ENCODE measurements at regions not wholly inside any gene's neighbourhood (a gene's known extent, or its start where the extent isn't known, plus 50 kb on each side); places are given as distances from the start of the nearest gene placed in this dataset.
A peak's percentile ranks its signal among the peaks of the same experiment; 100 is the strongest.

DNA sequence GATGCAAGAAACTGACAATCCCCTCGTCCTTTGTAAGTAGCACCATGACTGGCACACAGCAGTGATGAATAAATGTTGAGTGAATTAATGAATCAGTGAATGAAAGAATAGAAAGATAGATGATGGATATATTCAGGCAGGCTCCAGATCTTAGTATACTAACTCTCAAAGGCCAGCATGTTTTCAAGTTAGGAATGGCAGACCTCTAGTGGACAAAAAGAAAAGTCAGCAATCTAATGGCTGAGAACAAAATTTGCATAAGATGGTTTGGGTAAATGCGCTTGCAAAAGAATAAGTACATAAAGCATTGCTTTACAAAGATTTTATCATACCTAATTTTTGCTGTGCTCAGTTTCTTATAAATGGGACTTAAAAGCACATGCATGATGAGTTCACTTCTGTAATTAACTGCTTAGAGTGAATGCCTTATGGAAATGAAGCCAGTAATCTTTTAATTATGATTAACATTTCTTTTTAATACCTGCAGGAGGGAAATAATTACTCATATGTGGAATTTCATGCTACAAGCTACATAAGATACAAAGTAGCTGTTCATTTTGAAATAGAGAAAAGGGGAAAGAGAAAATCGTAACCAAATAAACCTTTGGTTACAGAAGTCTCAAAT, 126.9 kb upstream of the GPRIN3 start:
- peak; percentile 43 for FAIRE-seq
- DNase-seq (ENCODE audit: low read depth, low spot score): peak; percentile 2

DNA sequence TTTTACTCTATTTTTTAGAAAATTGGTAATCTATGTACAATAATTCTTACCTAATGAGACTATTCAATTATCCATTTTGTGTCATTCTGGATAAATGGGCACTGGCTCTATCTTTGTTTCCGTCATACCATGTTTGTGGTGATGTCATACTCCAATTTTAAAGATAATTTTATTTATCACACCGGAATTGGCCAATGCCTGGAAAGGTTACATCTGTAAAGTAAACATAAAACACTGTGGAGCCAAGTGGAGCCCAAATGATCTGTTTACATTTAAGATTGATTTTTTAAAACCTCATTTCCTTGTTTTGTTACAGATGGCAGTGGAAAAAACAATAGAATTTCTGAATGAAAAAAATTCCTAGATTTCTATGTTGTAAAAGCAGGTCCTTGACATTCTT, 120.2 kb upstream of the GPRIN3 start:
- no peak for TF ChIP-seq EZH2 (IDR thresholded peaks at IDR 0.05; ENCODE audit: low read length)
- TF ChIP-seq, protein P1, sequence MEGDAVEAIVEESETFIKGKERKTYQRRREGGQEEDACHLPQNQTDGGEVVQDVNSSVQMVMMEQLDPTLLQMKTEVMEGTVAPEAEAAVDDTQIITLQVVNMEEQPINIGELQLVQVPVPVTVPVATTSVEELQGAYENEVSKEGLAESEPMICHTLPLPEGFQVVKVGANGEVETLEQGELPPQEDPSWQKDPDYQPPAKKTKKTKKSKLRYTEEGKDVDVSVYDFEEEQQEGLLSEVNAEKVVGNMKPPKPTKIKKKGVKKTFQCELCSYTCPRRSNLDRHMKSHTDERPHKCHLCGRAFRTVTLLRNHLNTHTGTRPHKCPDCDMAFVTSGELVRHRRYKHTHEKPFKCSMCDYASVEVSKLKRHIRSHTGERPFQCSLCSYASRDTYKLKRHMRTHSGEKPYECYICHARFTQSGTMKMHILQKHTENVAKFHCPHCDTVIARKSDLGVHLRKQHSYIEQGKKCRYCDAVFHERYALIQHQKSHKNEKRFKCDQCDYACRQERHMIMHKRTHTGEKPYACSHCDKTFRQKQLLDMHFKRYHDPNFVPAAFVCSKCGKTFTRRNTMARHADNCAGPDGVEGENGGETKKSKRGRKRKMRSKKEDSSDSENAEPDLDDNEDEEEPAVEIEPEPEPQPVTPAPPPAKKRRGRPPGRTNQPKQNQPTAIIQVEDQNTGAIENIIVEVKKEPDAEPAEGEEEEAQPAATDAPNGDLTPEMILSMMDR (optimal IDR thresholded peaks at IDR 0.05 in 1 of 3, IDR thresholded peaks at IDR 0.05 in 1 of 3, conservative IDR thresholded peaks at IDR 0.05 in 1 of 3; ENCODE audit: extremely low read depth in 1 of 3, insufficient read depth in 2 of 3, low read length in 3 of 3): no peak
- H3K79me2 ChIP-seq (ENCODE audit: control insufficient read depth, insufficient read depth, low read length): no peaks in the 10 kb centered on the region
- no peak for DNase-seq (ENCODE audit: low read depth, low spot score)
- no peak overlapping the region for H3K4me2 ChIP-seq (ENCODE audit: control insufficient read depth, extremely low read depth, insufficient read depth, low read depth, low read length)
- H3K4me3 ChIP-seq (ENCODE audit: control insufficient read depth in 2 of 3, extremely low read depth in 1 of 3, insufficient read depth in 2 of 3, low read depth in 1 of 3, low read length in 3 of 3): no peak overlapping the region
- no peak for FAIRE-seq
- H3K9me3 ChIP-seq (ENCODE audit: control insufficient read depth, low read depth, low read length): no peaks in the 10 kb centered on the region
- H3K27me3 ChIP-seq (ENCODE audit: control insufficient read depth, extremely low read depth, insufficient read depth, low read length): no peaks in the 10 kb centered on the region
- H3K9me1 ChIP-seq (ENCODE audit: control insufficient read depth, extremely low read depth, insufficient read depth, low read length): no peaks in the 10 kb centered on the region
- no peak overlapping the region for H2AFZ ChIP-seq (ENCODE audit: control insufficient read depth, low read length)
- H4K20me1 ChIP-seq (ENCODE audit: control insufficient read depth, extremely low read depth, insufficient read depth, low read length): no peaks in the 10 kb centered on the region
- no peaks in the 10 kb centered on the region for H3K36me3 ChIP-seq (ENCODE audit: control insufficient read depth in 2 of 2, extremely low read depth in 1 of 2, insufficient read depth in 2 of 2, low read length in 2 of 2)
- no peak overlapping the region for H3K27ac ChIP-seq (ENCODE audit: control insufficient read depth, insufficient read depth, low read length)
- no peaks in the 10 kb centered on the region for H3K4me1 ChIP-seq (ENCODE audit: control insufficient read depth, extremely low read depth, insufficient read depth, low read length)
- no peak overlapping the region for H3K9ac ChIP-seq (ENCODE audit: control insufficient read depth, extremely low read depth, insufficient read depth, low read length)
- dilution Hi-C loops (cut with MboI; ENCODE audit: extremely low pct_ligation_motif_present, low sequenced_read_pairs): no loop called here

More for the DNA sequence above, 126.9 kb upstream of the GPRIN3 start:
- Histone ChIP-seq H3K9me3 (ENCODE audit: control insufficient read depth, low read depth, low read length) (no peaks in the 10 kb centered on the region), H2AFZ (ENCODE audit: control insufficient read depth, low read length) (no peak overlapping the region), H3K4me2 (ENCODE audit: control insufficient read depth, extremely low read depth, insufficient read depth, low read depth, low read length) (no peak overlapping the region), H3K36me3 (ENCODE audit: control insufficient read depth in 2 of 2, extremely low read depth in 1 of 2, insufficient read depth in 2 of 2, low read length in 2 of 2) (no peaks in the 10 kb centered on the region), H3K27ac (ENCODE audit: control insufficient read depth, insufficient read depth, low read length) (no peak overlapping the region), H3K9me1 (ENCODE audit: control insufficient read depth, extremely low read depth, insufficient read depth, low read length) (no peaks in the 10 kb centered on the region), H3K27me3 (ENCODE audit: control insufficient read depth, extremely low read depth, insufficient read depth, low read length) (no peaks in the 10 kb centered on the region), H3K4me1 (ENCODE audit: control insufficient read depth, extremely low read depth, insufficient read depth, low read length) (no peaks in the 10 kb centered on the region), H4K20me1 (ENCODE audit: control insufficient read depth, extremely low read depth, insufficient read depth, low read length) (no peaks in the 10 kb centered on the region), H3K4me3 (ENCODE audit: control insufficient read depth in 2 of 3, extremely low read depth in 1 of 3, insufficient read depth in 2 of 3, low read depth in 1 of 3, low read length in 3 of 3) (no peak overlapping the region), H3K9ac (ENCODE audit: control insufficient read depth, extremely low read depth, insufficient read depth, low read length) (no peak overlapping the region), H3K79me2 (ENCODE audit: control insufficient read depth, insufficient read depth, low read length) (no peaks in the 10 kb centered on the region)
- no peak for TF ChIP-seq EZH2 (IDR thresholded peaks at IDR 0.05; ENCODE audit: low read length)
- TF ChIP-seq, protein P1 (optimal IDR thresholded peaks at IDR 0.05 in 1 of 3, IDR thresholded peaks at IDR 0.05 in 1 of 3, conservative IDR thresholded peaks at IDR 0.05 in 1 of 3; ENCODE audit: extremely low read depth in 1 of 3, insufficient read depth in 2 of 3, low read length in 3 of 3): peak in 2 of 3 experiments; percentile 61 to 69
- dilution Hi-C loops (cut with MboI; ENCODE audit: extremely low pct_ligation_motif_present, low sequenced_read_pairs): no loop called here

Data from keratinocyte (primary cell).